IMR-90 (cell line): ENCODE measurements at regions not wholly inside any gene's neighbourhood (a gene's known extent, or its start where the extent isn't known, plus 50 kb on each side); places are given as distances from the start of the nearest gene placed in this dataset.

Experiments used
- ATAC-seq: fragments of 200-7000 bp; cut with Tn5 transposase; 2 replicates; pipeline ENCODE4 v1.9.1; 2020; ENCODE audit warnings: low read depth, mild to moderate bottlenecking, moderate library complexity
- BruUV-seq: library from RNA; stranded (reverse); fragments of 400-500 nt; replicated peaks from 2 replicates; lab custom pipeline; 2021; lab: Mats Ljungman, UMichigan
- CTCF ChIA-PET: fragments of 300-600 bp; formaldehyde crosslinking; extraction: SDS; loops from one replicate; lab custom pipeline; 2021; ENCODE audit warnings: antibody characterized with exemption; lab: Yijun Ruan, JAX
- POLR2A ChIA-PET: fragments of 300-600 bp; sonication (Branson Sonifier 250); formaldehyde crosslinking; loops from one replicate; lab custom pipeline; 2022; ENCODE audit warnings: antibody characterized with exemption; ENCODE audit not compliant: unreplicated experiment; lab: Charles Lee
- DNase-seq: peaks from one replicate; pipeline ENCODE4 v3.0.0; 2013
- H2AFZ ChIP-seq: replicated peaks from 2 replicates; pipeline ENCODE3; 2013; ENCODE audit warnings: low read length, mild to moderate bottlenecking; ENCODE audit not compliant: poor library complexity
- H2AK5ac ChIP-seq: 2 replicates; pipeline ENCODE4 v1.6.1; 2013; ENCODE audit warnings: low read depth, low read length, inconsistent platforms
- H2AK9ac ChIP-seq: replicated peaks from 2 replicates; pipeline ENCODE3; 2013; ENCODE audit warnings: mild to moderate bottlenecking, low read depth, low read length, moderate library complexity; ENCODE audit not compliant: poor library complexity
- H2BK120ac ChIP-seq: 2 replicates; pipeline ENCODE4 v1.6.1; 2013; ENCODE audit warnings: low read depth, low read length, inconsistent platforms
- H2BK15ac ChIP-seq: 3 replicates; pipeline ENCODE4 v1.6.1; 2013; ENCODE audit warnings: low read depth, low read length, inconsistent platforms
- H2BK20ac ChIP-seq: 2 replicates; pipeline ENCODE4 v1.6.1; 2013; ENCODE audit warnings: low read depth, mild to moderate bottlenecking, inconsistent platforms, low read length, moderate library complexity
- H2BK5ac ChIP-seq: 2 replicates; pipeline ENCODE4 v1.6.1; 2013; ENCODE audit warnings: mild to moderate bottlenecking, low read depth, low read length, inconsistent platforms; ENCODE audit not compliant: poor library complexity, severe bottlenecking
- H3K14ac ChIP-seq: replicated peaks from 2 replicates; pipeline ENCODE4 v1.6.1; 2013; ENCODE audit warnings: low read depth, low read length, inconsistent platforms
- H3K18ac ChIP-seq: 2 replicates; pipeline ENCODE4 v1.6.1; 2013; ENCODE audit warnings: low read depth, low read length, control low read depth
- H3K23ac ChIP-seq: 2 replicates; pipeline ENCODE4 v1.6.1; 2013; ENCODE audit warnings: low read depth, low read length, inconsistent platforms
- H3K27ac ChIP-seq: 2 replicates; pipeline ENCODE4 v1.5.1; 2013; ENCODE audit warnings: mild to moderate bottlenecking, control low read depth, low read length; ENCODE audit not compliant: insufficient read depth
- H3K27me3 ChIP-seq: 2 replicates; pipeline ENCODE4 v1.6.1; 2013; ENCODE audit warnings: low read length; ENCODE audit not compliant: control insufficient read depth, insufficient read depth
- H3K36me3 ChIP-seq: 2 replicates; pipeline ENCODE4 v1.6.1; 2013; ENCODE audit warnings: low read length, mixed read lengths; ENCODE audit not compliant: control insufficient read depth, insufficient read depth
- H3K4ac ChIP-seq: 2 replicates; pipeline ENCODE4 v1.6.1; 2013; ENCODE audit warnings: low read depth, low read length, inconsistent platforms
- H3K4me1 ChIP-seq: 2 replicates; pipeline ENCODE4 v1.6.1; 2013; ENCODE audit warnings: low read length, mixed read lengths; ENCODE audit not compliant: control insufficient read depth, insufficient read depth
- H3K4me2 ChIP-seq: 2 replicates; pipeline ENCODE4 v1.6.1; 2013; ENCODE audit warnings: low read depth, mild to moderate bottlenecking, control low read depth, low read length, moderate library complexity
- H3K4me3 ChIP-seq: 2 replicates; pipeline ENCODE4 v1.5.1; 2013; ENCODE audit warnings: low read depth, mild to moderate bottlenecking, control low read depth, low read length, moderate library complexity; ENCODE audit not compliant: insufficient read depth
- H3K56ac ChIP-seq: 2 replicates; pipeline ENCODE4 v1.6.1; 2013; ENCODE audit warnings: low read length, inconsistent platforms; ENCODE audit not compliant: insufficient read depth; ENCODE audit errors: extremely low read depth
- H3K79me1 ChIP-seq, 2 experiments: 2 replicates each; pipeline ENCODE4 v1.6.1; 2013; ENCODE audit warnings: low read length in 2 of 2, inconsistent platforms in 1 of 2, low read depth in 1 of 2
- H3K9ac ChIP-seq: 2 replicates; pipeline ENCODE4 v1.6.1; 2013; ENCODE audit warnings: low read depth, low read length, control low read depth
- H3K9me1 ChIP-seq: 2 replicates; pipeline ENCODE4 v1.6.1; 2013; ENCODE audit warnings: low read length, inconsistent platforms; ENCODE audit not compliant: insufficient read depth
- H3K9me3 ChIP-seq: 2 replicates; pipeline ENCODE4 v1.6.1; 2013; ENCODE audit warnings: low read length; ENCODE audit not compliant: control insufficient read depth, insufficient read depth
- H4K20me1 ChIP-seq: 2 replicates; pipeline ENCODE4 v1.6.1; 2013; ENCODE audit warnings: low read length, inconsistent platforms; ENCODE audit not compliant: insufficient read depth
- H4K5ac ChIP-seq: 2 replicates; pipeline ENCODE4 v1.6.1; 2013; ENCODE audit warnings: mild to moderate bottlenecking, low read depth, low read length, control low read depth
- H4K8ac ChIP-seq, 2 experiments: 2 replicates each; pipeline ENCODE4 v1.6.1; 2013; ENCODE audit warnings: low read depth in 2 of 2, low read length in 2 of 2, control low read depth in 1 of 2, inconsistent platforms in 1 of 2
- H4K91ac ChIP-seq: 2 replicates; pipeline ENCODE4 v1.6.1; 2013; ENCODE audit warnings: low read depth, low read length, inconsistent platforms; ENCODE audit not compliant: insufficient read depth
- BHLHE40 ChIP-seq: fragments of 150-350 bp; IDR thresholded peaks from 2 replicates; pipeline ENCODE4 v1.6.1; 2016; ENCODE audit warnings: mild to moderate bottlenecking, low read depth, low read length
- CEBPB ChIP-seq: IDR thresholded peaks from 2 replicates; pipeline ENCODE4 v1.6.1; 2012; ENCODE audit warnings: low read depth, low read length, improper control_type of control experiment
- CHD1 ChIP-seq: IDR thresholded peaks from 2 replicates; pipeline ENCODE4 v1.6.1; 2012; ENCODE audit warnings: low read depth, low read length, improper control_type of control experiment
- CTCF ChIP-seq: conservative IDR thresholded peaks from 2 replicates; pipeline ENCODE4 v1.5.1; 2012; ENCODE audit warnings: mild to moderate bottlenecking, low read depth, low read length, improper control_type of control experiment
- MAFK ChIP-seq: IDR thresholded peaks from 2 replicates; pipeline ENCODE4 v1.6.1; 2012; ENCODE audit warnings: low read depth, low read length, improper control_type of control experiment
- MAZ ChIP-seq: IDR thresholded peaks from 2 replicates; pipeline ENCODE4 v1.6.1; 2012; ENCODE audit warnings: low read depth, mild to moderate bottlenecking, low read length, improper control_type of control experiment, moderate library complexity, borderline replicate concordance
- NFE2L2 ChIP-seq: fragments of 150-350 bp; IDR thresholded peaks from 2 replicates; pipeline ENCODE4 v1.6.1; 2016; ENCODE audit warnings: low read depth, mild to moderate bottlenecking, low read length
- POLR2A ChIP-seq: IDR thresholded peaks from 2 replicates; pipeline ENCODE4 v1.6.1; 2012; ENCODE audit warnings: mild to moderate bottlenecking, low read depth, low read length
- RAD21 ChIP-seq: IDR thresholded peaks from 2 replicates; pipeline ENCODE4 v1.6.1; 2012; ENCODE audit warnings: low read length, improper control_type of control experiment
- RFX5 ChIP-seq: IDR thresholded peaks from 2 replicates; pipeline ENCODE4 v1.8.0; 2012; ENCODE audit warnings: low read depth, mild to moderate bottlenecking, low read length, moderate library complexity
- WGBS, 2 experiments: methylation state at CpG; one replicate each; pipeline versions ENCODE4 v1.1.5 to v1.1.7; 2013; ENCODE audit warnings: missing lambda C conversion rate in 2 of 2; ENCODE audit not compliant: insufficient read length in 1 of 2; ENCODE audit errors: extremely low coverage in 2 of 2; 5-methylcytosine and 5-hydroxymethylcytosine counted together
- dilution Hi-C: fragments of 300-500 bp; cut with HindIII; formaldehyde crosslinking; loops from one replicate; pipeline ENCODE4 v1.14.3; 2018; ENCODE audit warnings: low sequenced_read_pairs; ENCODE audit not compliant: unreplicated experiment
- in situ Hi-C: fragments of 300-500 bp; cut with MboI; formaldehyde crosslinking; loops from 3 replicates; pipeline ENCODE4 v1.14.3; 2019; ENCODE audit warnings: low sequenced_read_pairs, inconsistent platforms, mixed read lengths
- intact Hi-C: fragments of 100-400 bp; cut with micrococcal nuclease; formaldehyde crosslinking; loops from 2 replicates; pipeline ENCODE4 v1.10.0; 2022
- TF ChIP-seq, protein P1 (sequence below): fragments of 150-350 bp; IDR thresholded peaks from 2 replicates; pipeline ENCODE4 v1.6.1; 2016; ENCODE audit warnings: low read depth, mild to moderate bottlenecking, low read length, moderate library complexity, borderline replicate concordance

GRCh38 chr3:161602475-161602874 is 105.9 kb downstream of the OTOL1 start:
- no peak for ATAC-seq
- Histone ChIP-seq H3K9me1 (no peaks in the 10 kb centered on the region), H3K27ac (no peak overlapping the region), H2BK120ac (no peak overlapping the region), H3K27me3 (no peaks in the 10 kb centered on the region), H3K4me1 (no peaks in the 10 kb centered on the region), H4K20me1 (no peaks in the 10 kb centered on the region), H4K5ac (no peak overlapping the region), H2AFZ (no peak overlapping the region), H3K4ac (no peak overlapping the region), H3K4me3 (no peak overlapping the region), H4K91ac (no peak overlapping the region), H4K8ac (no peak overlapping the region), H2BK5ac (no peak overlapping the region), H2BK20ac (no peak overlapping the region), H2AK5ac (no peak overlapping the region), H3K18ac (no peak overlapping the region), H2AK9ac (no peak overlapping the region), H3K9me3 (peaks cover 5% of the 10 kb centered on the region; the same call in 1 of the 2 replicates), H3K56ac (no peak overlapping the region), H3K9ac (no peak overlapping the region), H3K23ac (no peak overlapping the region), H2BK15ac (no peak overlapping the region), H3K14ac (no peak overlapping the region), H3K79me1 (no peaks in the 10 kb centered on the region), H3K36me3 (no peaks in the 10 kb centered on the region), H3K4me2 (no peak overlapping the region)
- ChIA-PET POLR2A (no interaction called here), CTCF (no interaction called here)
- BruUV-seq = no TSS peak
- no peak for DNase-seq
- intact Hi-C loops (no loop called here), in situ Hi-C loops (no loop called here), dilution Hi-C loops (no loop called here)
- TF ChIP-seq, protein P1, sequence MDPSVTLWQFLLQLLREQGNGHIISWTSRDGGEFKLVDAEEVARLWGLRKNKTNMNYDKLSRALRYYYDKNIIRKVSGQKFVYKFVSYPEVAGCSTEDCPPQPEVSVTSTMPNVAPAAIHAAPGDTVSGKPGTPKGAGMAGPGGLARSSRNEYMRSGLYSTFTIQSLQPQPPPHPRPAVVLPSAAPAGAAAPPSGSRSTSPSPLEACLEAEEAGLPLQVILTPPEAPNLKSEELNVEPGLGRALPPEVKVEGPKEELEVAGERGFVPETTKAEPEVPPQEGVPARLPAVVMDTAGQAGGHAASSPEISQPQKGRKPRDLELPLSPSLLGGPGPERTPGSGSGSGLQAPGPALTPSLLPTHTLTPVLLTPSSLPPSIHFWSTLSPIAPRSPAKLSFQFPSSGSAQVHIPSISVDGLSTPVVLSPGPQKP = no peak
- no peak for TF ChIP-seq BHLHE40
- TF ChIP-seq NFE2L2 = no peak
- TF ChIP-seq MAFK = no peak
- TF ChIP-seq CHD1 = no peak
- no peak for TF ChIP-seq CTCF
- TF ChIP-seq MAZ = no peak
- no peak for TF ChIP-seq POLR2A
- no peak for TF ChIP-seq RAD21
- no peak for TF ChIP-seq CEBPB
- no peak for TF ChIP-seq RFX5
- no CpG with 5 or more reads among the region's 1 CpG for WGBS, 2 experiments
